Body of pancreas (tissue), 4 donors: ENCODE measurements at regions not wholly inside any gene's neighbourhood (a gene's known extent, or its start where the extent isn't known, plus 50 kb on each side); places are given as distances from the start of the nearest gene placed in this dataset.

Source experiments
- ATAC-seq: fragments of 150-250 bp; one replicate; pipeline ENCODE4 v1.9.1; 2016
- DNase-seq, 4 donors: peaks; one replicate each; pipeline ENCODE4 v3.0.0-alpha.2; 2019
- H3K27ac ChIP-seq, 4 donors: fragments of 200-600 bp; sonication (generic); 1 replicate in 3 of 4; 2 replicates in 1 of 4; pipeline versions ENCODE4 v1.5.1 to v1.6.1; 2016 to 2019; ENCODE audit warnings: mild to moderate bottlenecking in 1 of 4, mixed read lengths in 1 of 4, moderate library complexity in 1 of 4
- H3K27me3 ChIP-seq, 2 donors: fragments of 200-600 bp; sonication (generic); one replicate each; pipeline ENCODE4 v1.6.0; 2016; ENCODE audit warnings: mild to moderate bottlenecking in 1 of 2
- H3K36me3 ChIP-seq, 2 donors: fragments of 200-600 bp; sonication (generic); replicated peaks in 1 of 2; 2 replicates each; pipeline ENCODE4 v1.5.1; 2016; ENCODE audit warnings: low read depth in 2 of 2; ENCODE audit not compliant: insufficient read depth in 1 of 2
- H3K4me1 ChIP-seq: fragments of 200-600 bp; sonication (generic); one replicate; pipeline ENCODE4 v1.6.0; 2016
- H3K4me3 ChIP-seq, 2 donors: fragments of 200-600 bp; sonication (generic); 1 replicate in 1 of 2; 2 replicates in 1 of 2; pipeline ENCODE4 v1.5.1; 2016 to 2019
- H3K9me3 ChIP-seq, 3 donors: fragments of 200-600 bp; sonication (generic); 1 replicate in 2 of 3; 2 replicates in 1 of 3; pipeline ENCODE4 v1.5.1; 2016
- CTCF ChIP-seq, 7 experiments: fragments of 450-650 bp in 4 of 7; fragments of 200-600 bp in 3 of 7; sonication (generic) in 3 of 7; IDR thresholded peaks; one replicate each; pipeline ENCODE4 v1.5.1; 2016 to 2019; ENCODE audit warnings: antibody characterized with exemption in 7 of 7
- POLR2A ChIP-seq, 3 donors: fragments of 450-650 bp; IDR thresholded peaks; one replicate each; pipeline ENCODE4 v1.6.1; 2016; ENCODE audit warnings: antibody characterized with exemption in 3 of 3, mild to moderate bottlenecking in 2 of 3
- WGBS, 2 donors: methylation state at CpG; one replicate each; pipeline ENCODE4 v1.1.5; 2017; 5-methylcytosine and 5-hydroxymethylcytosine counted together
- intact Hi-C: fragments of 100-400 bp; cut with DNase I; formaldehyde crosslinking; loops from one replicate; pipeline ENCODE4 v1.15.1; 2023

GRCh38 chr2:31660165-31660564 lies 79.4 kb upstream of the SRD5A2 start:
- WGBS, 2 donors = 73 to 79% methylated on average over 2 of the region's 2 CpGs
- DNase-seq (no peak), ATAC-seq (no peak)
- TF ChIP-seq CTCF (IDR thresholded peaks at IDR 0.05) (no peak), POLR2A (IDR thresholded peaks at IDR 0.05) (no peak)
- Histone ChIP-seq H3K4me3 (no peak overlapping the region), H3K4me1 (no peaks in the 10 kb centered on the region), H3K9me3 (no peaks in the 10 kb centered on the region), H3K27me3 (no peaks in the 10 kb centered on the region), H3K36me3 (no peaks in the 10 kb centered on the region), H3K27ac (no peak overlapping the region)
- intact Hi-C loops = no loop called here

GRCh38 chr2:31654241-31654640 lies 73.5 kb upstream of the SRD5A2 start:
- 58 to 67% methylated on average over 2 of the region's 2 CpGs for WGBS, 2 donors
- Histone ChIP-seq H3K4me3 (no peak overlapping the region), H3K27me3 (no peaks in the 10 kb centered on the region), H3K27ac (no peak overlapping the region), H3K36me3 (no peaks in the 10 kb centered on the region), H3K4me1 (no peaks in the 10 kb centered on the region), H3K9me3 (no peaks in the 10 kb centered on the region)
- intact Hi-C loops = no loop called here
- TF ChIP-seq CTCF (IDR thresholded peaks at IDR 0.05) (no peak), POLR2A (IDR thresholded peaks at IDR 0.05) (no peak)
- no peak for ATAC-seq
- no peak for DNase-seq

- Histone ChIP-seq H3K4me1 (no peaks in the 10 kb centered on the region), H3K27ac (no peak overlapping the region), H3K4me3 (no peak overlapping the region), H3K36me3 (no peaks in the 10 kb centered on the region), H3K9me3 (no peaks in the 10 kb centered on the region), H3K27me3 (no peaks in the 10 kb centered on the region)
- ATAC-seq (no peak), DNase-seq (no peak)
- intact Hi-C loops = no loop called here
- 80 to 85% methylated on average over 6 of the region's 6 CpGs for WGBS, 2 donors
- no peak for TF ChIP-seq POLR2A (IDR thresholded peaks at IDR 0.05)
- no peak for TF ChIP-seq CTCF (IDR thresholded peaks at IDR 0.05)
Measured at GRCh38 chr2:31651736-31652135, 71.0 kb upstream of the SRD5A2 start.

- 79 to 95% methylated on average over 2 of the region's 2 CpGs for WGBS, 2 donors
- no peaks in the 10 kb centered on the region for H3K27me3 ChIP-seq
- intact Hi-C loops = no loop called here
Measured at GRCh38 chr2:31651267-31651666, 70.5 kb upstream of the SRD5A2 start.

More at GRCh38 chr2:31651267-31651666, 70.5 kb upstream of the SRD5A2 start:
- Histone ChIP-seq H3K4me1 (no peaks in the 10 kb centered on the region), H3K4me3 (no peak overlapping the region), H3K9me3 (no peaks in the 10 kb centered on the region), H3K36me3 (no peaks in the 10 kb centered on the region), H3K27ac (no peak overlapping the region)
- no peak for DNase-seq
- TF ChIP-seq POLR2A (IDR thresholded peaks at IDR 0.05) (no peak), CTCF (IDR thresholded peaks at IDR 0.05) (no peak)
- no peak for ATAC-seq
